PC-9 (cell line): ENCODE measurements at regions not wholly inside any gene's neighbourhood (a gene's known extent, or its start where the extent isn't known, plus 50 kb on each side); places are given as distances from the start of the nearest gene placed in this dataset.

Source experiments
- BruUV-seq: library from RNA; stranded (reverse); fragments of 400-500 nt; replicated peaks from 2 replicates; lab custom pipeline; 2021; lab: Mats Ljungman, UMichigan
- CTCF ChIA-PET: fragments of 300-600 bp; sonication (Branson Sonifier 250); formaldehyde crosslinking; loops from one replicate; lab custom pipeline; 2022; ENCODE audit warnings: antibody characterized with exemption; lab: Charles Lee
- POLR2A ChIA-PET: fragments of 300-600 bp; sonication (Branson Sonifier 250); formaldehyde crosslinking; loops from one replicate; lab custom pipeline; 2022; ENCODE audit warnings: antibody characterized with exemption; ENCODE audit not compliant: unreplicated experiment; lab: Charles Lee
- DNase-seq, 2 experiments: peaks; one replicate each; pipeline versions ENCODE4 v3.0.0 to v3.0.0-alpha.2; 2015 to 2022; ENCODE audit warnings: mixed read lengths in 1 of 2
- H2AFZ ChIP-seq: fragments of 200-600 bp; sonication (generic); 2 replicates; pipeline ENCODE4 v1.8.1; 2017; ENCODE audit warnings: antibody characterized with exemption
- H3F3A ChIP-seq: fragments of 200-600 bp; sonication (generic); 2 replicates; pipeline ENCODE4 v1.8.1; 2017; ENCODE audit warnings: antibody characterized with exemption, mild to moderate bottlenecking, low read depth; ENCODE audit not compliant: insufficient read depth
- H3K27ac ChIP-seq: fragments of 200-600 bp; sonication (generic); 2 replicates; pipeline ENCODE4 v1.6.1; 2016; ENCODE audit warnings: mixed run types
- H3K27me3 ChIP-seq: fragments of 200-600 bp; sonication (generic); 2 replicates; pipeline ENCODE4 v1.6.1; 2016; ENCODE audit warnings: low read depth, mixed run types; ENCODE audit not compliant: insufficient read depth
- H3K36me3 ChIP-seq: fragments of 200-600 bp; sonication (generic); 2 replicates; pipeline ENCODE4 v1.6.1; 2016; ENCODE audit warnings: low read depth, mixed run types
- H3K4me1 ChIP-seq: fragments of 200-600 bp; sonication (generic); replicated peaks from 2 replicates; pipeline ENCODE4 v1.6.1; 2016; ENCODE audit warnings: mixed run types; ENCODE audit not compliant: insufficient read depth
- H3K4me2 ChIP-seq: fragments of 200-600 bp; sonication (generic); 2 replicates; pipeline ENCODE4 v1.6.1; 2017; ENCODE audit warnings: mixed run types
- H3K4me3 ChIP-seq: fragments of 200-600 bp; sonication (generic); 2 replicates; pipeline ENCODE4 v1.6.1; 2016; ENCODE audit warnings: mixed run types
- H3K79me2 ChIP-seq: fragments of 200-600 bp; sonication (generic); 2 replicates; pipeline ENCODE4 v1.6.1; 2017; ENCODE audit warnings: low read depth, mixed run types
- H3K9me2 ChIP-seq: fragments of 200-600 bp; sonication (generic); 2 replicates; pipeline ENCODE4 v1.8.1; 2017; ENCODE audit warnings: mild to moderate bottlenecking; ENCODE audit not compliant: insufficient read depth
- H3K9me3 ChIP-seq: fragments of 200-600 bp; sonication (generic); 2 replicates; pipeline ENCODE4 v1.8.1; 2016; ENCODE audit warnings: low read depth; ENCODE audit not compliant: insufficient read depth
- H4K20me1 ChIP-seq: fragments of 200-600 bp; sonication (generic); 2 replicates; pipeline ENCODE4 v1.8.1; 2017; ENCODE audit not compliant: insufficient read depth
- CTCF ChIP-seq: fragments of 200-600 bp; sonication (generic); conservative IDR thresholded peaks from 2 replicates; pipeline ENCODE4 v1.6.1; 2017; ENCODE audit warnings: mixed run types, antibody characterized with exemption, mild to moderate bottlenecking, moderate library complexity
- EZH2 ChIP-seq: fragments of 200-600 bp; sonication (generic); IDR thresholded peaks from 2 replicates; pipeline ENCODE4 v1.8.0; 2017; ENCODE audit warnings: antibody characterized with exemption, low read depth
- intact Hi-C: fragments of 100-400 bp; cut with micrococcal nuclease; formaldehyde crosslinking; loops from one replicate; pipeline ENCODE4 v1.10.0; 2022; ENCODE audit not compliant: unreplicated experiment

- H2AFZ ChIP-seq, result no peak overlapping the region
- no peaks in the 10 kb centered on the region for H3K9me2 ChIP-seq
- H3K79me2 ChIP-seq, result no peaks in the 10 kb centered on the region
- no peaks in the 10 kb centered on the region for H3K36me3 ChIP-seq
- TF ChIP-seq EZH2 (no peak), CTCF (no peak)
- no peak overlapping the region for H3K27ac ChIP-seq
- no peak overlapping the region for H3K4me3 ChIP-seq
- DNase-seq, result no peak
- H4K20me1 ChIP-seq, result no peaks in the 10 kb centered on the region
- no TSS peak for BruUV-seq
- no peaks in the 10 kb centered on the region for H3F3A ChIP-seq
- no peaks in the 10 kb centered on the region for H3K9me3 ChIP-seq
- H3K27me3 ChIP-seq, result no peaks in the 10 kb centered on the region
- H3K4me2 ChIP-seq, result no peak overlapping the region
- POLR2A ChIA-PET, result no interaction called here
- no peaks in the 10 kb centered on the region for H3K4me1 ChIP-seq
- intact Hi-C loops, result no loop called here
- CTCF ChIA-PET, result no interaction called here
Observed at GRCh38 chr4:79046016-79046592, 106.9 kb upstream of the PAQR3 start.

GRCh38 chr4:79044141-79044659 is 105.0 kb upstream of the PAQR3 start:
- no peaks in the 10 kb centered on the region for H3F3A ChIP-seq
- no peak overlapping the region for H3K4me3 ChIP-seq
- TF ChIP-seq CTCF, result no peak
- TF ChIP-seq EZH2, result no peak

GRCh38 chr4:79043138-79043537 is 103.9 kb upstream of the PAQR3 start:
- TF ChIP-seq EZH2 (no peak), CTCF (no peak)
- BruUV-seq, result no TSS peak
- Histone ChIP-seq H2AFZ (no peak overlapping the region), H3K36me3 (no peaks in the 10 kb centered on the region), H3K4me1 (no peaks in the 10 kb centered on the region), H3F3A (no peaks in the 10 kb centered on the region), H3K79me2 (no peaks in the 10 kb centered on the region), H3K9me2 (no peaks in the 10 kb centered on the region), H3K27me3 (no peaks in the 10 kb centered on the region), H3K4me2 (no peak overlapping the region), H3K9me3 (no peaks in the 10 kb centered on the region), H3K27ac (no peak overlapping the region), H3K4me3 (no peak overlapping the region), H4K20me1 (no peaks in the 10 kb centered on the region)
- intact Hi-C loops, result loop anchor here (5.0 kb wide), 1 partner anchor 1174 kb away; no protein-coding TSS in a partner anchor
- POLR2A ChIA-PET, result no interaction called here
- CTCF ChIA-PET, result no interaction called here
- DNase-seq, result no peak

More at GRCh38 chr4:79044141-79044659, 105.0 kb upstream of the PAQR3 start:
- H3K79me2 ChIP-seq, result no peaks in the 10 kb centered on the region
- no peaks in the 10 kb centered on the region for H3K4me1 ChIP-seq
- no peaks in the 10 kb centered on the region for H4K20me1 ChIP-seq
- BruUV-seq, result no TSS peak
- CTCF ChIA-PET, result no interaction called here
- no peaks in the 10 kb centered on the region for H3K27me3 ChIP-seq
- no peaks in the 10 kb centered on the region for H3K9me2 ChIP-seq
- H2AFZ ChIP-seq, result no peak overlapping the region
- H3K27ac ChIP-seq, result no peak overlapping the region
- intact Hi-C loops, result loop anchor here (5.0 kb wide), 1 partner anchor 1173 kb away; no protein-coding TSS in a partner anchor
- no peak for DNase-seq
- H3K4me2 ChIP-seq, result no peak overlapping the region
- H3K36me3 ChIP-seq, result no peaks in the 10 kb centered on the region
- POLR2A ChIA-PET, result no interaction called here
- no peaks in the 10 kb centered on the region for H3K9me3 ChIP-seq
